Activated naive CD8-positive, alpha-beta T cell treated with anti-CD3 and anti-CD28 coated beads, Interleukin-2, amount 10 ng/mL, durations not matched to agents 7 days and 5 days (primary cell): ENCODE measurements at regions not wholly inside any gene's neighbourhood (a gene's known extent, or its start where the extent isn't known, plus 50 kb on each side); places are given as distances from the start of the nearest gene placed in this dataset.
"Not testable (repeated sequence)": the region's sequence is repeated elsewhere in the genome, so short reads cannot be mapped to it uniquely, and the experiment has no call there.

Source experiments
- ATAC-seq: fragments of 150-1000 bp; cut with Tn5 transposase; one replicate; pipeline ENCODE4 v1.10.0; 2021; ENCODE audit warnings: low read depth, moderate library complexity
- POLR2A ChIA-PET: fragments of 350-600 bp; sonication (Branson Sonifier 250); formaldehyde crosslinking; loops from one replicate; lab custom pipeline; 2021; ENCODE audit warnings: antibody characterized with exemption; lab: Charles Lee
- DNase-seq: peaks from one replicate; pipeline ENCODE4 v3.0.0; 2021
- H3K27ac Mint-ChIP-seq: one replicate; pipeline ENCODE4 v1.8.0; 2022; ENCODE audit warnings: mild to moderate bottlenecking, mixed read lengths
- H3K27me3 Mint-ChIP-seq: one replicate; pipeline ENCODE4 v1.8.0; 2022; ENCODE audit warnings: mild to moderate bottlenecking, moderate library complexity, mixed read lengths
- H3K36me3 Mint-ChIP-seq: one replicate; pipeline ENCODE4 v1.8.0; 2021; ENCODE audit warnings: mild to moderate bottlenecking, mixed read lengths
- H3K4me1 Mint-ChIP-seq: one replicate; pipeline ENCODE4 v1.8.0; 2021; ENCODE audit warnings: mixed read lengths
- H3K4me3 Mint-ChIP-seq: one replicate; pipeline ENCODE4 v1.8.0; 2022; ENCODE audit warnings: mild to moderate bottlenecking, moderate library complexity, mixed read lengths
- H3K9me3 Mint-ChIP-seq: one replicate; pipeline ENCODE4 v1.8.0; 2021; ENCODE audit warnings: mixed read lengths

DNA sequence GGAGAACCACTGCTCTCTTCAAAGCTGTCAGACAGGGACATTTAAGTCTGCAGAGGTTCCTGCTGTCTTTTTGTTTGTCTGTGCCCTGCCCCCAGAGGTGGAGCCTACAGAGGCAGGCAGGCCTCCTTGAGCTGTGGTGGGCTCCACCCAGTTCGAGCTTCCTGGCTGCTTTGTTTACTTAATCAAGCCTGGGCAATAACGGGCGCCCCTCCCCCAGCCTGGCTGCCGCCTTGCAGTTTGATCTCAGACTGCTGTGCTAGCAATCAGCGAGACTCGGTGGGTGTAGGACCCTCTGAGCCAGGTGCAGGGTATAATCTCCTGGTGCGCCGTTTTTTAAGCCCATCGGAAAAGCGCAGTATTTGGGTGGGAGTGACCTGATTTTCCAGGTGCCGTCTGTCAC is 64.5 kb upstream of the PTH start:
- H3K27ac Mint-ChIP-seq, POLR2A ChIA-PET, H3K4me3 Mint-ChIP-seq, H3K4me1 Mint-ChIP-seq, H3K36me3 Mint-ChIP-seq, ATAC-seq, DNase-seq, H3K27me3 Mint-ChIP-seq, H3K9me3 Mint-ChIP-seq: not testable (repeated sequence)

DNA sequence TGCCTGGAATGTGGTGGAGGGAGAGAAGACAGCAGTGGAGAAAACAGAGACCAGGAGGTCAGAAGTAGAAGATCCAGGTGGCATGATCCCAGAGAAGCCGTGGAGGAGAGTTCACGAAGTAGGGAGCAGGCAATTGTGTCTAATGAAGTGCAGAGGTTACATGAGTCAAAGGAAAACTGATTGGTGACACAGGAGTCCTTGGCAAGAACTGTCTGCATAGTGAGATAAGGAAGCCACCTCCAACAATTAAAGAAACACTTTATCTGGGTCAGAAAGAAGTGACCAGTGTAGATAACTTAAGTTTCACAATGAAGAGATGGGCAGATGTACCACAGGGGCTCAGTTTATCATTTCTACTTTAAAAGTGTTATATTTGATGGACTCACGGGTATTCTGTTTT is 57.0 kb upstream of the PTH start:
- Mint-ChIP-seq H3K4me3 (no peak overlapping the region), H3K36me3 (no peaks in the 10 kb centered on the region), H3K4me1 (no peaks in the 10 kb centered on the region), H3K9me3 (peaks cover 2% of the 10 kb centered on the region), H3K27ac (no peak overlapping the region), H3K27me3 (no peaks in the 10 kb centered on the region)
- ATAC-seq (no peak), DNase-seq (no peak)
- POLR2A ChIA-PET: interaction anchor here (0.6 kb wide), 1 partner anchor 151 kb away, joined by 3 read pairs; no protein-coding TSS in a partner anchor

DNA sequence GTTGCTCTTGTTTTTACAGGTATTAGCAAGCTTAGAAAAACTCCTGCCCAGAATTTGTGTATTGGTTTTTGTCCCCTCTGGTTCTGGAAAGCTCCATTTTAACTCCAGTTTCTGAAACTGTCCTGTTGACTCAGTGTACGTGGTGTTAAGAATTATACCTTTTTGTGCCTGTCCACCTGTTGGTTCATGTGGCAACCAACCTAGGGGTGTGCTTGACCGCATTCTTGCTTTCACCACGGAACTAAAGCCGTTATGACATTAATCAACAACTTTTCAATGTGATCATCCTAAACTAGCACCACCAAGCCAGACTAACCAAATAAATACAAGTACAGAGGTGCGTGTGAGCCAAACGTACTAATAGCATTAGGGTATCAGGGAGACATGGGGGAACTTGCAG is 56.0 kb upstream of the PTH start:
- DNase-seq: no peak
- no peak overlapping the region for H3K4me3 Mint-ChIP-seq
- H3K27me3 Mint-ChIP-seq: no peaks in the 10 kb centered on the region
- ATAC-seq: no peak
- peaks cover 4% of the 10 kb centered on the region for H3K9me3 Mint-ChIP-seq
- POLR2A ChIA-PET: no interaction called here
- no peaks in the 10 kb centered on the region for H3K4me1 Mint-ChIP-seq
- no peak overlapping the region for H3K27ac Mint-ChIP-seq
- H3K36me3 Mint-ChIP-seq: no peaks in the 10 kb centered on the region

DNA sequence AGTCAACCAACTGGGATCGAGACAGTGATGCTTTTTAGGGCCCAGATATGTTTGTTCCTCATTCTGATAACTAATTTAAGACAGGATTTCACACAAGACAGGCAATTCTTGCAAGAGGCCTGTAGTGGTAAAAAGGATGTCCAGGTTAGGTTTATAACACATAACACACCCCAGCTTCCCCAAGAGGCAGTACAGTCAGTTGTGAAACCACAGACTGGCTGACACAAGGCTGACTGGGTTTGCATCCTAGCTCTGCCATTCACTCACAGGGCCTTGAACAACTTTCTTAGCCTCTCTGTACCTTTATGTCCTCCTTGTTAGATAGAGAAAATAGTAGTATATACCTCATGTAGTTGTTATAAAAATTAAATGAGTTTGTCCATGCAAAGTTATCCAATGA is 55.0 kb upstream of the PTH start:
- no peaks in the 10 kb centered on the region for H3K4me1 Mint-ChIP-seq
- H3K27me3 Mint-ChIP-seq: no peaks in the 10 kb centered on the region
- peaks cover 9% of the 10 kb centered on the region for H3K9me3 Mint-ChIP-seq
- ATAC-seq (no peak), DNase-seq (no peak)
- no peak overlapping the region for H3K4me3 Mint-ChIP-seq
- POLR2A ChIA-PET: no interaction called here
- H3K36me3 Mint-ChIP-seq: no peaks in the 10 kb centered on the region
- no peak overlapping the region for H3K27ac Mint-ChIP-seq

DNA sequence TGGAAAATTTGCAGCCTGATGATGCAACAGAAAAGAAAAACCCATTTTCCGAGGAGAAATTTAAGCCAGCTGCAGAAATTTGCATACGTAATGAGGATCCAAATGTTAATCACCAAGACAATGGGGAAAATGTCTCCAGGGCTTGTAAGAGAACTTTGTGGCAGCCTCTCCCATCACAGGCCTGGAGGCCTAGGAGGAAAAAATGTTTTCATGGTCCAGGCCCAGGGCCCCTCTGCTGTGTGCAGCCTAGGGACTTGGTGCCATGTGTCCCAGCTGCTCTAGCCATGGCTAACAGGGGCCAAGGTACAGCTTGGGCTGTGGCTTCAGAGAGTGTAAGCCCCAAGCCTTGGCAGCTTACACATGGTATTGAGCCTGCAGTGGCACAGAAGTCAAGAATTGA is 50.3 kb upstream of the PTH start:
- POLR2A ChIA-PET, H3K27me3 Mint-ChIP-seq, H3K27ac Mint-ChIP-seq, H3K36me3 Mint-ChIP-seq, ATAC-seq, DNase-seq, H3K4me1 Mint-ChIP-seq, H3K4me3 Mint-ChIP-seq: not testable (repeated sequence)
- H3K9me3 Mint-ChIP-seq: peaks cover 16% of the 10 kb centered on the region
